Keratinocyte (primary cell): ENCODE measurements at regions not wholly inside any gene's neighbourhood (a gene's known extent, or its start where the extent isn't known, plus 50 kb on each side); places are given as distances from the start of the nearest gene placed in this dataset.

Experiments
- DNase-seq: peaks from one replicate; pipeline ENCODE4 v3.0.0-alpha.2; 2011; ENCODE audit warnings: low read depth, missing footprints, low spot score
- FAIRE-seq: peaks from 2 replicates; lab custom pipeline; 2011; peaks lifted over from hg19 to GRCh38; lab: Jason Lieb, UNC
- H2AFZ ChIP-seq: 2 replicates; pipeline ENCODE4 v1.6.0; 2012; ENCODE audit warnings: low read length, control low read depth, inconsistent platforms; ENCODE audit not compliant: control insufficient read depth
- H3K27ac ChIP-seq: 2 replicates; pipeline ENCODE4 v1.5.1; 2011; ENCODE audit warnings: low read length; ENCODE audit not compliant: control insufficient read depth, insufficient read depth
- H3K27me3 ChIP-seq: 3 replicates; pipeline ENCODE4 v1.6.0; 2011; ENCODE audit warnings: low read length; ENCODE audit not compliant: control insufficient read depth, insufficient read depth; ENCODE audit errors: extremely low read depth
- H3K36me3 ChIP-seq, 2 experiments: 2 replicates in 1 of 2; 3 replicates in 1 of 2; pipeline ENCODE4 v1.5.1; 2011; ENCODE audit warnings: low read length in 2 of 2, mild to moderate bottlenecking in 1 of 2; ENCODE audit not compliant: control insufficient read depth in 2 of 2, insufficient read depth in 2 of 2; ENCODE audit errors: extremely low read depth in 1 of 2
- H3K4me1 ChIP-seq: 3 replicates; pipeline ENCODE4 v1.5.1; 2011; ENCODE audit warnings: low read length; ENCODE audit not compliant: control insufficient read depth, insufficient read depth; ENCODE audit errors: extremely low read depth
- H3K4me2 ChIP-seq: 3 replicates; pipeline ENCODE4 v1.6.0; 2011; ENCODE audit warnings: low read depth, low read length; ENCODE audit not compliant: control insufficient read depth, insufficient read depth; ENCODE audit errors: extremely low read depth
- H3K4me3 ChIP-seq, 3 experiments: fragments of 200-600 bp in 1 of 3; sonication (generic) in 1 of 3; 2 replicates in 2 of 3; 3 replicates in 1 of 3; pipeline ENCODE4 v1.5.1; 2011 to 2016; ENCODE audit warnings: low read length in 3 of 3, mild to moderate bottlenecking in 3 of 3, control low read depth in 2 of 3, inconsistent platforms in 1 of 3, low read depth in 1 of 3, mixed read lengths in 1 of 3, mixed run types in 1 of 3, moderate library complexity in 1 of 3; ENCODE audit not compliant: control insufficient read depth in 2 of 3, insufficient read depth in 2 of 3; ENCODE audit errors: extremely low read depth in 1 of 3
- H3K79me2 ChIP-seq: 2 replicates; pipeline ENCODE4 v1.6.0; 2012; ENCODE audit warnings: low read length; ENCODE audit not compliant: control insufficient read depth, insufficient read depth
- H3K9ac ChIP-seq: 3 replicates; pipeline ENCODE4 v1.6.0; 2011; ENCODE audit warnings: low read length; ENCODE audit not compliant: control insufficient read depth, insufficient read depth; ENCODE audit errors: extremely low read depth
- H3K9me1 ChIP-seq: 3 replicates; pipeline ENCODE4 v1.6.0; 2011; ENCODE audit warnings: low read length; ENCODE audit not compliant: control insufficient read depth, insufficient read depth; ENCODE audit errors: extremely low read depth
- H3K9me3 ChIP-seq: 2 replicates; pipeline ENCODE4 v1.5.1; 2012; ENCODE audit warnings: low read depth, low read length; ENCODE audit not compliant: control insufficient read depth
- H4K20me1 ChIP-seq: 3 replicates; pipeline ENCODE4 v1.6.0; 2011; ENCODE audit warnings: low read length; ENCODE audit not compliant: control insufficient read depth, insufficient read depth; ENCODE audit errors: extremely low read depth
- CTCF ChIP-seq, 3 experiments: IDR thresholded peaks in 1 of 3; conservative IDR thresholded peaks in 1 of 3; optimal IDR thresholded peaks in 1 of 3; 2 replicates in 2 of 3; 3 replicates in 1 of 3; pipeline versions ENCODE3 to v1.5.1; 2011; ENCODE audit warnings: low read length in 3 of 3, mild to moderate bottlenecking in 3 of 3, moderate library complexity in 2 of 3, control low read depth in 1 of 3, inconsistent platforms in 1 of 3; ENCODE audit not compliant: insufficient read depth in 2 of 3; ENCODE audit errors: extremely low read depth in 1 of 3
- EZH2 ChIP-seq: IDR thresholded peaks from one replicate; pipeline ENCODE4 v1.6.1; 2012; ENCODE audit warnings: inconsistent platforms, mild to moderate bottlenecking, low read length, moderate library complexity
- dilution Hi-C: fragments of 300-500 bp; cut with MboI; formaldehyde crosslinking; loops from one replicate; pipeline ENCODE4 v1.7.0; 2020; ENCODE audit warnings: low sequenced_read_pairs; ENCODE audit not compliant: extremely low pct_ligation_motif_present

GRCh38 chr9:95762322-95762721, 113.2 kb upstream of the ERCC6L2 start:
- no peak overlapping the region for H3K27ac ChIP-seq
- H2AFZ ChIP-seq: no peak overlapping the region
- no peak for DNase-seq
- no peaks in the 10 kb centered on the region for H3K9me1 ChIP-seq
- H3K4me2 ChIP-seq: no peak overlapping the region
- FAIRE-seq: no peak
- no peaks in the 10 kb centered on the region for H3K9me3 ChIP-seq
- H3K4me1 ChIP-seq: no peaks in the 10 kb centered on the region
- no peak overlapping the region for H3K4me3 ChIP-seq
- no peak for TF ChIP-seq CTCF (optimal IDR thresholded peaks at IDR 0.05 in 1 of 3, IDR thresholded peaks at IDR 0.05 in 1 of 3, conservative IDR thresholded peaks at IDR 0.05 in 1 of 3; ENCODE audit: extremely low read depth in 1 of 3, insufficient read depth in 2 of 3, low read length in 3 of 3)
- TF ChIP-seq EZH2: no peak
- no peaks in the 10 kb centered on the region for H3K36me3 ChIP-seq
- no peak overlapping the region for H3K9ac ChIP-seq
- H3K79me2 ChIP-seq: no peaks in the 10 kb centered on the region
- H3K27me3 ChIP-seq: no peaks in the 10 kb centered on the region
- dilution Hi-C loops: no loop called here
- no peaks in the 10 kb centered on the region for H4K20me1 ChIP-seq

- Histone ChIP-seq H3K79me2 (no peaks in the 10 kb centered on the region), H3K4me1 (peaks cover 5% of the 10 kb centered on the region), H3K27ac (no peak overlapping the region), H3K9me1 (no peaks in the 10 kb centered on the region), H3K4me2 (no peak overlapping the region), H3K27me3 (no peaks in the 10 kb centered on the region), H3K9me3 (no peaks in the 10 kb centered on the region), H4K20me1 (no peaks in the 10 kb centered on the region), H3K9ac (no peak overlapping the region), H2AFZ (no peak overlapping the region), H3K36me3 (no peaks in the 10 kb centered on the region), H3K4me3 (no peak overlapping the region)
- DNase-seq (no peak), FAIRE-seq (no peak)
- TF ChIP-seq CTCF (optimal IDR thresholded peaks at IDR 0.05 in 1 of 3, IDR thresholded peaks at IDR 0.05 in 1 of 3, conservative IDR thresholded peaks at IDR 0.05 in 1 of 3; ENCODE audit: extremely low read depth in 1 of 3, insufficient read depth in 2 of 3, low read length in 3 of 3) (no peak), EZH2 (no peak)
- dilution Hi-C loops: no loop called here
Measured at GRCh38 chr9:95760791-95761190, 114.7 kb upstream of the ERCC6L2 start.
